ENCODE measurements at regions not wholly inside any gene's neighbourhood (a gene's known extent, or its start where the extent isn't known, plus 50 kb on each side); places are given as distances from the start of the nearest gene placed in this dataset.

GRCh38 chr20:57806975-57807374 is 97.2 kb upstream of the PMEPA1 start:
- WGBS (ENCODE audit: insufficient coverage) = 100% methylated on average over 4 of the region's 4 CpGs
- no peaks in the 10 kb centered on the region for H3K36me3 ChIP-seq (ENCODE audit: control insufficient read depth in 4 of 4, insufficient read depth in 4 of 4, low read length in 3 of 4)
- no peak overlapping the region for H3K4me3 ChIP-seq (ENCODE audit: control insufficient read depth in 1 of 7, extremely low read depth in 1 of 7, insufficient read depth in 4 of 7, low read depth in 2 of 7, low read length in 6 of 7)
- no peaks in the 10 kb centered on the region for H3K27me3 ChIP-seq (replicated peaks in 2 of 5; ENCODE audit: control insufficient read depth in 4 of 5, insufficient read depth in 5 of 5, low read length in 4 of 5)
- peaks cover 0 to 5% (median 1%) of the 10 kb centered on the region in 4 experiments for H3K4me1 ChIP-seq (ENCODE audit: control extremely low read depth in 1 of 4, control insufficient read depth in 4 of 4, insufficient read depth in 4 of 4, low read length in 3 of 4)
- CTCF ChIA-PET = no interaction called here
- no peak for DNase-seq
- no peak overlapping the region for H3K27ac ChIP-seq (ENCODE audit: insufficient read depth in 1 of 2, low read depth in 1 of 2, low read length in 2 of 2, poor library complexity in 1 of 2, severe bottlenecking in 2 of 2)
- POLR2A ChIA-PET = no interaction called here
- no peaks in the 10 kb centered on the region for H3K9me3 ChIP-seq (ENCODE audit: control extremely low read depth in 1 of 5, control insufficient read depth in 4 of 5, insufficient read depth in 2 of 5, low read depth in 1 of 5, low read length in 4 of 5)

DNA sequence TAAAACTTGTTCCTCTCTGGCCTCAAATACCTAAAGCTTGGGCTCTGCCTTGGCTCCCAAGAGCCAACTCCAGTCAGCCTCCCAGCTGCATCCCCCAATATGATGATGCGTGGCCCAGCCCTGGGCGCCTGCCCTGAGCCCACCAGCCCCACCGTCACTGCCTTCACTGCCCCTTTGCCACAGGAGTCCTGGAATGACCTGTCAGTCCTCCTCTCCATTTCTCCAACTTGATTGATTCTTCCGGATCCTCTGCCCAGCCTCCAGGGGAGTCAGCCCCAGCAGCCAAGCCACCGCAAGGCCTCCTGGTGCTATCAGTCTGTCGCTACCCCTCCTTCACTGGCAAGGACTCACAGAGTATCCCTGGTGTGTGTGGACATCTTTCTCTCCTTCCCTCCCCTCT is 96.7 kb upstream of the PMEPA1 start:
- POLR2A ChIA-PET = no interaction called here
- CTCF ChIA-PET = no interaction called here
- no peak overlapping the region for H3K27ac ChIP-seq (ENCODE audit: insufficient read depth in 1 of 2, low read depth in 1 of 2, low read length in 2 of 2, poor library complexity in 1 of 2, severe bottlenecking in 2 of 2)
- no peaks in the 10 kb centered on the region for H3K36me3 ChIP-seq (ENCODE audit: control insufficient read depth in 4 of 4, insufficient read depth in 4 of 4, low read length in 3 of 4)
- H3K27me3 ChIP-seq (replicated peaks in 2 of 5; ENCODE audit: control insufficient read depth in 4 of 5, insufficient read depth in 5 of 5, low read length in 4 of 5) = no peaks in the 10 kb centered on the region
- H3K4me1 ChIP-seq (ENCODE audit: control extremely low read depth in 1 of 4, control insufficient read depth in 4 of 4, insufficient read depth in 4 of 4, low read length in 3 of 4) = peaks cover 0 to 2% (median under 1%) of the 10 kb centered on the region in 4 experiments
- WGBS (ENCODE audit: insufficient coverage) = 95% methylated on average over 6 of the region's 6 CpGs
- DNase-seq = no peak
- H3K4me3 ChIP-seq (ENCODE audit: control insufficient read depth in 1 of 7, extremely low read depth in 1 of 7, insufficient read depth in 4 of 7, low read depth in 2 of 7, low read length in 6 of 7) = no peak overlapping the region
- H3K9me3 ChIP-seq (ENCODE audit: control extremely low read depth in 1 of 5, control insufficient read depth in 4 of 5, insufficient read depth in 2 of 5, low read depth in 1 of 5, low read length in 4 of 5) = no peaks in the 10 kb centered on the region

- H3K36me3 ChIP-seq (ENCODE audit: control insufficient read depth in 4 of 4, insufficient read depth in 4 of 4, low read length in 3 of 4) = no peaks in the 10 kb centered on the region
- ChIA-PET POLR2A (no interaction called here), CTCF (no interaction called here)
- no peaks in the 10 kb centered on the region for H3K27me3 ChIP-seq (replicated peaks in 2 of 5; ENCODE audit: control insufficient read depth in 4 of 5, insufficient read depth in 5 of 5, low read length in 4 of 5)
- 93% methylated on average over 5 of the region's 5 CpGs for WGBS (ENCODE audit: insufficient coverage)
- DNase-seq = no peak
- no peak overlapping the region for H3K27ac ChIP-seq (ENCODE audit: insufficient read depth in 1 of 2, low read depth in 1 of 2, low read length in 2 of 2, poor library complexity in 1 of 2, severe bottlenecking in 2 of 2)
- H3K4me3 ChIP-seq (ENCODE audit: control insufficient read depth in 1 of 7, extremely low read depth in 1 of 7, insufficient read depth in 4 of 7, low read depth in 2 of 7, low read length in 6 of 7) = no peak overlapping the region
- no peaks in the 10 kb centered on the region for H3K4me1 ChIP-seq (ENCODE audit: control extremely low read depth in 1 of 4, control insufficient read depth in 4 of 4, insufficient read depth in 4 of 4, low read length in 3 of 4)
- H3K9me3 ChIP-seq (ENCODE audit: control extremely low read depth in 1 of 5, control insufficient read depth in 4 of 5, insufficient read depth in 2 of 5, low read depth in 1 of 5, low read length in 4 of 5) = no peaks in the 10 kb centered on the region
Observed at GRCh38 chr20:57805747-57806146, 95.9 kb upstream of the PMEPA1 start.

- no peaks in the 10 kb centered on the region for H3K27me3 ChIP-seq (replicated peaks in 2 of 5; ENCODE audit: control insufficient read depth in 4 of 5, insufficient read depth in 5 of 5, low read length in 4 of 5)
- no peaks in the 10 kb centered on the region for H3K4me1 ChIP-seq (ENCODE audit: control extremely low read depth in 1 of 4, control insufficient read depth in 4 of 4, insufficient read depth in 4 of 4, low read length in 3 of 4)
Observed at GRCh38 chr20:57804470-57805250, 94.8 kb upstream of the PMEPA1 start.

GRCh38 chr20:57803508-57804005 is 93.7 kb upstream of the PMEPA1 start:
- no peak for DNase-seq
- ChIA-PET CTCF (no interaction called here), POLR2A (no interaction called here)
- no peaks in the 10 kb centered on the region for H3K36me3 ChIP-seq (ENCODE audit: control insufficient read depth in 4 of 4, insufficient read depth in 4 of 4, low read length in 3 of 4)
- H3K27me3 ChIP-seq (replicated peaks in 2 of 5; ENCODE audit: control insufficient read depth in 4 of 5, insufficient read depth in 5 of 5, low read length in 4 of 5) = no peaks in the 10 kb centered on the region
- no peaks in the 10 kb centered on the region for H3K9me3 ChIP-seq (ENCODE audit: control extremely low read depth in 1 of 5, control insufficient read depth in 4 of 5, insufficient read depth in 2 of 5, low read depth in 1 of 5, low read length in 4 of 5)
- H3K4me3 ChIP-seq (ENCODE audit: control insufficient read depth in 1 of 7, extremely low read depth in 1 of 7, insufficient read depth in 4 of 7, low read depth in 2 of 7, low read length in 6 of 7) = no peak overlapping the region
- whole genome bisulfite sequencing (ENCODE audit: insufficient coverage) = 97% methylated on average over 10 of the region's 10 CpGs
- no peaks in the 10 kb centered on the region for H3K4me1 ChIP-seq (ENCODE audit: control extremely low read depth in 1 of 4, control insufficient read depth in 4 of 4, insufficient read depth in 4 of 4, low read length in 3 of 4)
- H3K27ac ChIP-seq (ENCODE audit: insufficient read depth in 1 of 2, low read depth in 1 of 2, low read length in 2 of 2, poor library complexity in 1 of 2, severe bottlenecking in 2 of 2) = no peak overlapping the region

More at GRCh38 chr20:57804470-57805250, 94.8 kb upstream of the PMEPA1 start:
- H3K9me3 ChIP-seq (ENCODE audit: control extremely low read depth in 1 of 5, control insufficient read depth in 4 of 5, insufficient read depth in 2 of 5, low read depth in 1 of 5, low read length in 4 of 5) = no peaks in the 10 kb centered on the region
- ChIA-PET CTCF (no interaction called here), POLR2A (no interaction called here)
- H3K4me3 ChIP-seq (ENCODE audit: control insufficient read depth in 1 of 7, extremely low read depth in 1 of 7, insufficient read depth in 4 of 7, low read depth in 2 of 7, low read length in 6 of 7) = no peak overlapping the region
- H3K27ac ChIP-seq (ENCODE audit: insufficient read depth in 1 of 2, low read depth in 1 of 2, low read length in 2 of 2, poor library complexity in 1 of 2, severe bottlenecking in 2 of 2) = no peak overlapping the region
- H3K36me3 ChIP-seq (ENCODE audit: control insufficient read depth in 4 of 4, insufficient read depth in 4 of 4, low read length in 3 of 4) = no peaks in the 10 kb centered on the region
- DNase-seq = no peak
- WGBS (ENCODE audit: insufficient coverage) = 92% methylated on average over 13 of the region's 14 CpGs

DNA sequence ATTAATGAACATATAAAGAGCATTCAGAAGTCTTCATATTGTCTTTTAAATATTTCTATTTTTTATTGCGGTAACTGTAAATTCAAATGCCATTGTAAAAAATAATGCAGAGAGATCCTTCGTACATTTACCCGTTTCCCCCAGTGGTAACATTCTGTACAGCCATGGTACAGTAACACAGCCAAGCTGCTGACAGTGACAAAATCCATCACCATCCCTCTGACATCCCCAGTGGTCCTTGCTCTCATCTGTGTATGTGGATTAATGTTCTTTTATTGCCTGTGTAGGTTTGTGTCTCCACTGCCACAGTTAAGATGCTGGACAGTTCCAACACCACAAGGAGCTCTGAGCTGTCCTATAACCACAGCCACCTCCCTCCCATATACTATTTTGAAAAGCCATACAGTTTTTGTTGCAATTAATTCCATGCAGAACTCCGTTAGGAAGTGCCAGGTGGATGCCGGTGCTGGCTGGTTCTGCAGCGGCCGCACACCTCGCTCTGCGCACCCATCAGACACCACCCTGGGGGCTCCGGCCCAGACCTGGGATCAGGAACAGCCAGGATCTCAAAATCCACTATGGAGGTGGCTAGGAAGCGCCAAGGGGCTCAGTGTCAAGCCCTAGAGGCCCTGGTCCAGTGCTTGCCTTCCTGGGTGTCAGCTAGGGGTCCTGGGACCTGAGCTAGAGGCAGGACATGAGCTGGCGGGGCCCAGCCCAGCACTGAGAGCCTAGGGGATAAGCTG is 93.1 kb upstream of the PMEPA1 start:
- Histone ChIP-seq H3K27ac (ENCODE audit: insufficient read depth in 1 of 2, low read depth in 1 of 2, low read length in 2 of 2, poor library complexity in 1 of 2, severe bottlenecking in 2 of 2) (no peak overlapping the region), H3K27me3 (replicated peaks in 2 of 5; ENCODE audit: control insufficient read depth in 4 of 5, insufficient read depth in 5 of 5, low read length in 4 of 5) (no peaks in the 10 kb centered on the region), H3K4me3 (ENCODE audit: control insufficient read depth in 1 of 7, extremely low read depth in 1 of 7, insufficient read depth in 4 of 7, low read depth in 2 of 7, low read length in 6 of 7) (no peak overlapping the region), H3K9me3 (ENCODE audit: control extremely low read depth in 1 of 5, control insufficient read depth in 4 of 5, insufficient read depth in 2 of 5, low read depth in 1 of 5, low read length in 4 of 5) (no peaks in the 10 kb centered on the region), H3K36me3 (ENCODE audit: control insufficient read depth in 4 of 4, insufficient read depth in 4 of 4, low read length in 3 of 4) (no peaks in the 10 kb centered on the region), H3K4me1 (ENCODE audit: control extremely low read depth in 1 of 4, control insufficient read depth in 4 of 4, insufficient read depth in 4 of 4, low read length in 3 of 4) (no peaks in the 10 kb centered on the region)
- WGBS (ENCODE audit: insufficient coverage) = 99% methylated on average over 9 of the region's 12 CpGs
- POLR2A ChIA-PET = no interaction called here
- no peak for DNase-seq
- CTCF ChIA-PET = no interaction called here

DNA sequence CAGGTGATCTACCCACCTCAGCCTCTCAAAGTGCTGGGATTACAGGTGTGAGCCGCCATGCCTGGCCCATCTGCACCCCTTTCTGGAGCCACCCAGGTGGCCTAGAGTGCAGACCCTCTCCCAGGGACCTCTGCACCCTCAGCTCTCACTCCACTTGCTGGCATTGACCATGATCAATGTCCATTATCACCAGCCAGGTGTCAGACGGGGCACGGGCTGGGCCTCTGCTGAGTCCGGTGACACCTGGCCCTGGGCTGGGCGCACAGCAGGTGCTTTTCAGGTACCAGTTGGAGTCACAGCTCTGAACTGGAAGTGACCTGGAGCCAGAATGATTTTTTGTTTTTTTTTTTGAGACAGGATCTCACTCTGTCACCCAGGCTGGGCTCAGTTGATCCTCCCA is 91.8 kb upstream of the PMEPA1 start:
- Histone ChIP-seq H3K36me3 (ENCODE audit: control insufficient read depth in 4 of 4, insufficient read depth in 4 of 4, low read length in 3 of 4) (no peaks in the 10 kb centered on the region), H3K27me3 (replicated peaks in 2 of 5; ENCODE audit: control insufficient read depth in 4 of 5, insufficient read depth in 5 of 5, low read length in 4 of 5) (no peaks in the 10 kb centered on the region), H3K9me3 (ENCODE audit: control extremely low read depth in 1 of 5, control insufficient read depth in 4 of 5, insufficient read depth in 2 of 5, low read depth in 1 of 5, low read length in 4 of 5) (no peaks in the 10 kb centered on the region), H3K4me3 (ENCODE audit: control insufficient read depth in 1 of 7, extremely low read depth in 1 of 7, insufficient read depth in 4 of 7, low read depth in 2 of 7, low read length in 6 of 7) (no peak overlapping the region), H3K4me1 (ENCODE audit: control extremely low read depth in 1 of 4, control insufficient read depth in 4 of 4, insufficient read depth in 4 of 4, low read length in 3 of 4) (no peaks in the 10 kb centered on the region), H3K27ac (ENCODE audit: insufficient read depth in 1 of 2, low read depth in 1 of 2, low read length in 2 of 2, poor library complexity in 1 of 2, severe bottlenecking in 2 of 2) (no peak overlapping the region)
- no peak for DNase-seq
- 92% methylated on average over 5 of the region's 5 CpGs for WGBS (ENCODE audit: insufficient coverage)
- CTCF ChIA-PET = no interaction called here
- POLR2A ChIA-PET = no interaction called here

Data from common myeloid progenitor, CD34-positive (primary cell).